ENCODE measurements at regions not wholly inside any gene's neighbourhood (a gene's known extent, or its start where the extent isn't known, plus 50 kb on each side); places are given as distances from the start of the nearest gene placed in this dataset.

- intact Hi-C loops (cut with micrococcal nuclease): no loop called here
- no peak overlapping the region for H3K9ac ChIP-seq (replicated peaks; ENCODE audit: extremely low read depth, insufficient read depth, low read length)
- H3K9me3 ChIP-seq (replicated peaks; ENCODE audit: control insufficient read depth, insufficient read depth, low read length): no peaks in the 10 kb centered on the region
- CTCF ChIA-PET: no interaction called here
- H3K9me1 ChIP-seq (replicated peaks; ENCODE audit: control insufficient read depth, extremely low read depth, insufficient read depth, low read length): no peaks in the 10 kb centered on the region
- H3K27me3 ChIP-seq (ENCODE audit: control insufficient read depth in 2 of 2, insufficient read depth in 2 of 2, low read length in 2 of 2): no peaks in the 10 kb centered on the region
- no peaks in the 10 kb centered on the region for H4K20me1 ChIP-seq (replicated peaks; ENCODE audit: control insufficient read depth, extremely low read depth, insufficient read depth, low read length)
- no peaks in the 10 kb centered on the region for H3K4me1 ChIP-seq (ENCODE audit: control insufficient read depth, extremely low read depth, insufficient read depth, low read length)
- dilution Hi-C loops (cut with MboI; ENCODE audit: extremely low pct_ligation_motif_present, low sequenced_read_pairs): no loop called here
- no peak for TF ChIP-seq MYC (IDR thresholded peaks at IDR 0.05; ENCODE audit: low read depth, low read length)
- no peak for TF ChIP-seq GATA2 (IDR thresholded peaks at IDR 0.05; ENCODE audit: insufficient read depth, insufficient read length, low read depth, low read length)
- TF ChIP-seq, protein P1, sequence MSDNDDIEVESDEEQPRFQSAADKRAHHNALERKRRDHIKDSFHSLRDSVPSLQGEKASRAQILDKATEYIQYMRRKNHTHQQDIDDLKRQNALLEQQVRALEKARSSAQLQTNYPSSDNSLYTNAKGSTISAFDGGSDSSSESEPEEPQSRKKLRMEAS (IDR thresholded peaks at IDR 0.05; ENCODE audit: insufficient read depth, insufficient read length): no peak
- no peak for TF ChIP-seq POLR2AphosphoS5 (IDR thresholded peaks at IDR 0.05; ENCODE audit: insufficient read depth, low read depth, low read length)
- no peak for TF ChIP-seq EZH2 (IDR thresholded peaks at IDR 0.05; ENCODE audit: borderline replicate concordance, low read depth, low read length, severe bottlenecking)
- TF ChIP-seq JUN (IDR thresholded peaks at IDR 0.05; ENCODE audit: borderline replicate concordance, insufficient read depth, insufficient read length, low read depth): no peak
- TF ChIP-seq, protein P2, sequence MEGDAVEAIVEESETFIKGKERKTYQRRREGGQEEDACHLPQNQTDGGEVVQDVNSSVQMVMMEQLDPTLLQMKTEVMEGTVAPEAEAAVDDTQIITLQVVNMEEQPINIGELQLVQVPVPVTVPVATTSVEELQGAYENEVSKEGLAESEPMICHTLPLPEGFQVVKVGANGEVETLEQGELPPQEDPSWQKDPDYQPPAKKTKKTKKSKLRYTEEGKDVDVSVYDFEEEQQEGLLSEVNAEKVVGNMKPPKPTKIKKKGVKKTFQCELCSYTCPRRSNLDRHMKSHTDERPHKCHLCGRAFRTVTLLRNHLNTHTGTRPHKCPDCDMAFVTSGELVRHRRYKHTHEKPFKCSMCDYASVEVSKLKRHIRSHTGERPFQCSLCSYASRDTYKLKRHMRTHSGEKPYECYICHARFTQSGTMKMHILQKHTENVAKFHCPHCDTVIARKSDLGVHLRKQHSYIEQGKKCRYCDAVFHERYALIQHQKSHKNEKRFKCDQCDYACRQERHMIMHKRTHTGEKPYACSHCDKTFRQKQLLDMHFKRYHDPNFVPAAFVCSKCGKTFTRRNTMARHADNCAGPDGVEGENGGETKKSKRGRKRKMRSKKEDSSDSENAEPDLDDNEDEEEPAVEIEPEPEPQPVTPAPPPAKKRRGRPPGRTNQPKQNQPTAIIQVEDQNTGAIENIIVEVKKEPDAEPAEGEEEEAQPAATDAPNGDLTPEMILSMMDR (IDR thresholded peaks at IDR 0.05; ENCODE audit: extremely low read depth in 1 of 2, insufficient read depth in 1 of 2, low read depth in 1 of 2, low read length in 2 of 2): no peak
- TF ChIP-seq POLR2A (IDR thresholded peaks at IDR 0.05; ENCODE audit: low read depth, low read length): no peak
- TF ChIP-seq FOS (IDR thresholded peaks at IDR 0.05; ENCODE audit: borderline replicate concordance, insufficient read depth, low read length): no peak
- H3K4me2 ChIP-seq (ENCODE audit: insufficient read depth, low read length): no peak overlapping the region
- POLR2A ChIA-PET: no interaction called here
- no peaks in the 10 kb centered on the region for H3K79me2 ChIP-seq (ENCODE audit: control insufficient read depth, insufficient read depth, low read length)
- FAIRE-seq (no peak), DNase-seq (ENCODE audit: low read depth, low spot score) (no peak)
- H2AFZ ChIP-seq (ENCODE audit: low read depth, low read length): no peak overlapping the region
- no TSS peak for BruUV-seq (replicated peaks)
- H3K27ac ChIP-seq (ENCODE audit: insufficient read depth, low read depth, low read length): no peak overlapping the region
- H3K4me3 ChIP-seq (replicated peaks in 1 of 3; ENCODE audit: insufficient read depth in 1 of 3, low read depth in 1 of 3, low read length in 3 of 3): no peak overlapping the region
- no peaks in the 10 kb centered on the region for H3K36me3 ChIP-seq (ENCODE audit: control insufficient read depth in 2 of 2, extremely low read depth in 1 of 2, insufficient read depth in 2 of 2, low read length in 2 of 2)
These were observed 815.1 kb upstream of the RAB6C start for GRCh38 chr2:129164220-129164949.
